ENCODE measurements at regions not wholly inside any gene's neighbourhood (a gene's known extent, or its start where the extent isn't known, plus 50 kb on each side); places are given as distances from the start of the nearest gene placed in this dataset.

- no peak for DNase-seq (ENCODE audit: low spot score)
- Histone ChIP-seq H3K27ac (ENCODE audit: low read depth in 1 of 2, low read length in 2 of 2) (no peak overlapping the region), H3K27me3 (ENCODE audit: control insufficient read depth in 4 of 4, insufficient read depth in 4 of 4, low read length in 3 of 4) (no peaks in the 10 kb centered on the region), H3K4me1 (ENCODE audit: control insufficient read depth in 4 of 4, insufficient read depth in 4 of 4, low read length in 3 of 4) (no peaks in the 10 kb centered on the region), H3K4me3 (ENCODE audit: low read depth in 1 of 3, low read length in 3 of 3) (no peak overlapping the region), H3K36me3 (ENCODE audit: control insufficient read depth in 4 of 4, insufficient read depth in 3 of 4, low read depth in 1 of 4, low read length in 3 of 4) (no peaks in the 10 kb centered on the region), H3K9ac (ENCODE audit: low read depth in 1 of 2, low read length in 2 of 2) (no peak overlapping the region), H3K9me3 (ENCODE audit: control insufficient read depth in 4 of 4, low read length in 3 of 4) (no peaks in the 10 kb centered on the region)
- WGBS, result 86% methylated on average over 6 of the region's 6 CpGs
- no peak for TF ChIP-seq RAD21 (IDR thresholded peaks at IDR 0.05)
- TF ChIP-seq TAF1 (conservative IDR thresholded peaks at IDR 0.05), result no peak
- no peak for TF ChIP-seq EGR1 (IDR thresholded peaks at IDR 0.05; ENCODE audit: low read depth in 2 of 2)
- no peak for TF ChIP-seq MAX (IDR thresholded peaks at IDR 0.05)
- TF ChIP-seq RXRA (IDR thresholded peaks at IDR 0.05), result no peak
- no peak for TF ChIP-seq NR2F2 (IDR thresholded peaks at IDR 0.05)
- TF ChIP-seq REST (IDR thresholded peaks at IDR 0.05), result no peak
- no peak for TF ChIP-seq CTCF (IDR thresholded peaks at IDR 0.05; ENCODE audit: low read depth, low read length, missing input control)
- TF ChIP-seq YY1 (IDR thresholded peaks at IDR 0.05), result no peak
Measured at GRCh38 chr2:45180033-45180746, 170.9 kb upstream of the SIX2 start.

GRCh38 chr2:45178854-45179253 is 169.6 kb upstream of the SIX2 start:
- DNase-seq (ENCODE audit: low spot score), result no peak
- no peaks in the 10 kb centered on the region for H3K36me3 ChIP-seq (ENCODE audit: control insufficient read depth in 4 of 4, insufficient read depth in 3 of 4, low read depth in 1 of 4, low read length in 3 of 4)
- no peaks in the 10 kb centered on the region for H3K9me3 ChIP-seq (ENCODE audit: control insufficient read depth in 4 of 4, low read length in 3 of 4)
- no peaks in the 10 kb centered on the region for H3K27me3 ChIP-seq (ENCODE audit: control insufficient read depth in 4 of 4, insufficient read depth in 4 of 4, low read length in 3 of 4)
- no peak overlapping the region for H3K27ac ChIP-seq (ENCODE audit: low read depth in 1 of 2, low read length in 2 of 2)
- no peaks in the 10 kb centered on the region for H3K4me1 ChIP-seq (ENCODE audit: control insufficient read depth in 4 of 4, insufficient read depth in 4 of 4, low read length in 3 of 4)
- no peak overlapping the region for H3K9ac ChIP-seq (ENCODE audit: low read depth in 1 of 2, low read length in 2 of 2)
- 72% methylated on average over 2 of the region's 2 CpGs for WGBS
- H3K4me3 ChIP-seq (ENCODE audit: low read depth in 1 of 3, low read length in 3 of 3), result no peak overlapping the region
- TF ChIP-seq TAF1 (conservative IDR thresholded peaks at IDR 0.05) (no peak), ZBTB33 (IDR thresholded peaks at IDR 0.05) (no peak), YY1 (IDR thresholded peaks at IDR 0.05) (no peak), REST (IDR thresholded peaks at IDR 0.05) (no peak), NR2F2 (IDR thresholded peaks at IDR 0.05) (no peak), RXRA (IDR thresholded peaks at IDR 0.05) (no peak), HNF4G (IDR thresholded peaks at IDR 0.05) (no peak), JUND (IDR thresholded peaks at IDR 0.05) (no peak), GABPA (IDR thresholded peaks at IDR 0.05 in 1 of 2, conservative IDR thresholded peaks at IDR 0.05 in 1 of 2) (no peak), FOXA2 (IDR thresholded peaks at IDR 0.05) (no peak), CTCF (IDR thresholded peaks at IDR 0.05; ENCODE audit: low read depth, low read length, missing input control) (no peak), RAD21 (IDR thresholded peaks at IDR 0.05) (no peak), HNF4A (conservative IDR thresholded peaks at IDR 0.05) (no peak), MAX (IDR thresholded peaks at IDR 0.05) (no peak), SP1 (IDR thresholded peaks at IDR 0.05) (no peak), FOXA1 (IDR thresholded peaks at IDR 0.05) (no peak)
